Activated CD4-positive, alpha-beta T cell treated with anti-CD3 and anti-CD28 coated beads, Interleukin-2, Interleukin-6, amounts not matched to agents 100 ng/mL and 50 ng/mL, durations not matched to agents 16 hours and 8 hours (primary cell): ENCODE measurements at regions not wholly inside any gene's neighbourhood (a gene's known extent, or its start where the extent isn't known, plus 50 kb on each side); places are given as distances from the start of the nearest gene placed in this dataset.
"Not testable (repeated sequence)": the region's sequence is repeated elsewhere in the genome, so short reads cannot be mapped to it uniquely, and the experiment has no call there.

Experiments used
- DNase-seq: peaks from one replicate; pipeline ENCODE4 v3.0.0-alpha.2; 2020

DNA sequence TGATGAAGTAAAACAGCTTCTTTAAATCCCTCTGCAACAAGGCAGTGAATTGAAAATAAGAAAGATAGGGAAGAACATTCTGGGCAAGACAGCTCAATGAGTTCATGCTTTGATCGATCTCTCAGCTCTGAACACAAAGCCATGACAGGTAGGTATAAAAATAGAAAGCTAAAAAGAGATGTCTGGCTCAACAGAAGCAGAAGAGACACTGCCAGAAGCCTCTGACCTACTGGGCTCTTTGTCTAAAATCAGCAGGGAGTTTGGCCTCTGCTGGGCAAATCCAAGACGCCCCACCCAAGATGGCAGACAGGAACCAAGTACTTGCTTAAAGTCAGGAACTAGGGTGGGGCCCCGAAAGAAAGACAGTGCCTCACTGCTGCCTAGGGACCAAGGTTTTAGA is 2684.1 kb upstream of the TPTE start:
- not testable (repeated sequence) for DNase-seq

DNA sequence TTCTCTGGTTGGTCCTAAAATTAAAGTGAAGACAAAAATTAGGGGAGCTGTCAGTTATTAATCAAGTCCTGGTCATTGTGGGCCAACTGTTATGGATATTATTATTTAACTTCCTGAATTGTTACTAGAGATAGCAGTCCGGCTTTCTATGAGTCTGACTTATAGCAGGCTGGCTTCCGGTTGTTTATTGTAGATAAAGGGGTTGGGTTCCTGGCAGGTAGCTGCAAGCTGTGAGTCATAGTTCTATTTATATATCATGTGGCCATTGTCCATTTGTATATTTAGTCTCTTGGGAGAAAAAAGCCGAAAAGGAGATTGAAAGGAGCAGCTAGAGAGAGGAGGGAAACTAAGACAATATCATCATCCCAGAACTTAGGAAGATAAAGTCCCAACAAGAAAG is 2668.0 kb upstream of the TPTE start:
- DNase-seq, result not testable (repeated sequence)

DNA sequence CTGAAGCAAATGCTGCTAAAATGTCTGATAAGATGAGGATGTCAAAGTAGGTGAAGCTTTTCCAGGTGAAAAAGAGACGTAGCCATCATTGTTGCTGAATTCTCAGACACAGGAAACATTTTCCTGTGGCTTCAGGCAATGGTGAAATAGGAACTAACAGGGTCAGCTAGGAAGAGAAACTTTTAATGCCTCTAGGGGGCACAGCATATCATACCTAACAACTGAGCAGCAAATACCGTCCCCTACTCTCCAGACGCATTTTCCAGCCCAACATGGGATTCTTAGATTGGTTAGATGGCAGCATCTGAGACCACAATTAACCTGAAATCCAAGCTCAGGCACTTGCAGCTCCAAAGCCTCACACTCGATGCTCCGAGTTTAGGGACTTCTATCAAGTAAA is 2667.5 kb upstream of the TPTE start:
- not testable (repeated sequence) for DNase-seq
